Keratinocyte (primary cell): ENCODE measurements at regions not wholly inside any gene's neighbourhood (a gene's known extent, or its start where the extent isn't known, plus 50 kb on each side); places are given as distances from the start of the nearest gene placed in this dataset.

Source experiments
- EZH2 ChIP-seq: IDR thresholded peaks from one replicate; pipeline ENCODE4 v1.6.1; 2012; ENCODE audit warnings: inconsistent platforms, mild to moderate bottlenecking, low read length, moderate library complexity
- TF ChIP-seq, protein P1 (sequence below), 3 experiments: IDR thresholded peaks in 1 of 3; conservative IDR thresholded peaks in 1 of 3; optimal IDR thresholded peaks in 1 of 3; 2 replicates in 2 of 3; 3 replicates in 1 of 3; pipeline versions ENCODE3 to v1.5.1; 2011; ENCODE audit warnings: low read length in 3 of 3, mild to moderate bottlenecking in 3 of 3, moderate library complexity in 2 of 3, control low read depth in 1 of 3, inconsistent platforms in 1 of 3; ENCODE audit not compliant: insufficient read depth in 2 of 3; ENCODE audit errors: extremely low read depth in 1 of 3

DNA sequence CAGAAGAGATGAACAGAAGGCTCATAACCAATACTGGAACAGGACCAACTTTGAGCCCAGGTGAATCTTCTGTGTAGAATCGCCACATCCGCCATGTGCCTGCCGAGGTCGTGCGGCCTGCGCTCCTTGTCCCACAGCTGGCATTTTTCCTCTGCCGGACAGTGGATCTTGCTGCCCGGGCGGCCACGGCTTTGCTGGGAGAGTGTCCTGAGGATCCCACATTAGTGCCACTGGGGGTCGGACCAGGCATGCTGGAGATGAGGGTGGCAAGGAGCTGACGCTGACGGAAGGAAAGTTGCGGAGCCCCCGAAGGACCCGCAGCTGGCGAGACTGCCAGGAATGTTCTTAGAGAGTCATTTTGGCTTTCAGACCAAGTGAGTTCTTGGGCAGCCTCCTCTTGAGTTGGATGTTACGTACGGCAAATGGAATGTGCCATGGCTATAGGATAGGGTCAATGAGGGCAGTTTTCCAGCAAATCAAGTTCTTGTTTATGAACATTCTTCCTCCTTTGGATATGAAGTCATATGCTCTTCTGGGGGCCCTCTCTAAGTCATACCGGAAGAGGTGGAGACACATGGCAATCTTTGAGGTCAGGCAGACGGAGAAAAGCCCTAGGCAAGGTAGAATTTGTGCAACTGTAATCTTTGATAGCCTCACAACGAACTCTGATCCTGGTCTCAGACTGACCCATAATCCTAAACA lies 57.4 kb upstream of the NUP160 start:
- TF ChIP-seq EZH2 = no peak
- TF ChIP-seq, protein P1, sequence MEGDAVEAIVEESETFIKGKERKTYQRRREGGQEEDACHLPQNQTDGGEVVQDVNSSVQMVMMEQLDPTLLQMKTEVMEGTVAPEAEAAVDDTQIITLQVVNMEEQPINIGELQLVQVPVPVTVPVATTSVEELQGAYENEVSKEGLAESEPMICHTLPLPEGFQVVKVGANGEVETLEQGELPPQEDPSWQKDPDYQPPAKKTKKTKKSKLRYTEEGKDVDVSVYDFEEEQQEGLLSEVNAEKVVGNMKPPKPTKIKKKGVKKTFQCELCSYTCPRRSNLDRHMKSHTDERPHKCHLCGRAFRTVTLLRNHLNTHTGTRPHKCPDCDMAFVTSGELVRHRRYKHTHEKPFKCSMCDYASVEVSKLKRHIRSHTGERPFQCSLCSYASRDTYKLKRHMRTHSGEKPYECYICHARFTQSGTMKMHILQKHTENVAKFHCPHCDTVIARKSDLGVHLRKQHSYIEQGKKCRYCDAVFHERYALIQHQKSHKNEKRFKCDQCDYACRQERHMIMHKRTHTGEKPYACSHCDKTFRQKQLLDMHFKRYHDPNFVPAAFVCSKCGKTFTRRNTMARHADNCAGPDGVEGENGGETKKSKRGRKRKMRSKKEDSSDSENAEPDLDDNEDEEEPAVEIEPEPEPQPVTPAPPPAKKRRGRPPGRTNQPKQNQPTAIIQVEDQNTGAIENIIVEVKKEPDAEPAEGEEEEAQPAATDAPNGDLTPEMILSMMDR (optimal IDR thresholded peaks at IDR 0.05 in 1 of 3, IDR thresholded peaks at IDR 0.05 in 1 of 3, conservative IDR thresholded peaks at IDR 0.05 in 1 of 3; ENCODE audit: extremely low read depth in 1 of 3, insufficient read depth in 2 of 3, low read length in 3 of 3) = no peak
